IMR-90 (cell line): ENCODE measurements at regions not wholly inside any gene's neighbourhood (a gene's known extent, or its start where the extent isn't known, plus 50 kb on each side); places are given as distances from the start of the nearest gene placed in this dataset.

Experiments used
- ATAC-seq: fragments of 200-7000 bp; cut with Tn5 transposase; 2 replicates; pipeline ENCODE4 v1.9.1; 2020; ENCODE audit warnings: low read depth, mild to moderate bottlenecking, moderate library complexity
- BruUV-seq: library from RNA; stranded (reverse); fragments of 400-500 nt; replicated peaks from 2 replicates; lab custom pipeline; 2021; lab: Mats Ljungman, UMichigan
- CTCF ChIA-PET: fragments of 300-600 bp; formaldehyde crosslinking; extraction: SDS; loops from one replicate; lab custom pipeline; 2021; ENCODE audit warnings: antibody characterized with exemption; lab: Yijun Ruan, JAX
- POLR2A ChIA-PET: fragments of 300-600 bp; sonication (Branson Sonifier 250); formaldehyde crosslinking; loops from one replicate; lab custom pipeline; 2022; ENCODE audit warnings: antibody characterized with exemption; ENCODE audit not compliant: unreplicated experiment; lab: Charles Lee
- DNase-seq: peaks from one replicate; pipeline ENCODE4 v3.0.0; 2013
- H2AFZ ChIP-seq: replicated peaks from 2 replicates; pipeline ENCODE3; 2013; ENCODE audit warnings: low read length, mild to moderate bottlenecking; ENCODE audit not compliant: poor library complexity
- H2AK5ac ChIP-seq: 2 replicates; pipeline ENCODE4 v1.6.1; 2013; ENCODE audit warnings: low read depth, low read length, inconsistent platforms
- H2AK9ac ChIP-seq: replicated peaks from 2 replicates; pipeline ENCODE3; 2013; ENCODE audit warnings: mild to moderate bottlenecking, low read depth, low read length, moderate library complexity; ENCODE audit not compliant: poor library complexity
- H2BK120ac ChIP-seq: 2 replicates; pipeline ENCODE4 v1.6.1; 2013; ENCODE audit warnings: low read depth, low read length, inconsistent platforms
- H2BK15ac ChIP-seq: 3 replicates; pipeline ENCODE4 v1.6.1; 2013; ENCODE audit warnings: low read depth, low read length, inconsistent platforms
- H2BK20ac ChIP-seq: 2 replicates; pipeline ENCODE4 v1.6.1; 2013; ENCODE audit warnings: low read depth, mild to moderate bottlenecking, inconsistent platforms, low read length, moderate library complexity
- H2BK5ac ChIP-seq: 2 replicates; pipeline ENCODE4 v1.6.1; 2013; ENCODE audit warnings: mild to moderate bottlenecking, low read depth, low read length, inconsistent platforms; ENCODE audit not compliant: poor library complexity, severe bottlenecking
- H3K14ac ChIP-seq: replicated peaks from 2 replicates; pipeline ENCODE4 v1.6.1; 2013; ENCODE audit warnings: low read depth, low read length, inconsistent platforms
- H3K18ac ChIP-seq: 2 replicates; pipeline ENCODE4 v1.6.1; 2013; ENCODE audit warnings: low read depth, low read length, control low read depth
- H3K23ac ChIP-seq: 2 replicates; pipeline ENCODE4 v1.6.1; 2013; ENCODE audit warnings: low read depth, low read length, inconsistent platforms
- H3K27ac ChIP-seq: 2 replicates; pipeline ENCODE4 v1.5.1; 2013; ENCODE audit warnings: mild to moderate bottlenecking, control low read depth, low read length; ENCODE audit not compliant: insufficient read depth
- H3K27me3 ChIP-seq: 2 replicates; pipeline ENCODE4 v1.6.1; 2013; ENCODE audit warnings: low read length; ENCODE audit not compliant: control insufficient read depth, insufficient read depth
- H3K36me3 ChIP-seq: 2 replicates; pipeline ENCODE4 v1.6.1; 2013; ENCODE audit warnings: low read length, mixed read lengths; ENCODE audit not compliant: control insufficient read depth, insufficient read depth
- H3K4ac ChIP-seq: 2 replicates; pipeline ENCODE4 v1.6.1; 2013; ENCODE audit warnings: low read depth, low read length, inconsistent platforms
- H3K4me1 ChIP-seq: 2 replicates; pipeline ENCODE4 v1.6.1; 2013; ENCODE audit warnings: low read length, mixed read lengths; ENCODE audit not compliant: control insufficient read depth, insufficient read depth
- H3K4me2 ChIP-seq: 2 replicates; pipeline ENCODE4 v1.6.1; 2013; ENCODE audit warnings: low read depth, mild to moderate bottlenecking, control low read depth, low read length, moderate library complexity
- H3K4me3 ChIP-seq: 2 replicates; pipeline ENCODE4 v1.5.1; 2013; ENCODE audit warnings: low read depth, mild to moderate bottlenecking, control low read depth, low read length, moderate library complexity; ENCODE audit not compliant: insufficient read depth
- H3K56ac ChIP-seq: 2 replicates; pipeline ENCODE4 v1.6.1; 2013; ENCODE audit warnings: low read length, inconsistent platforms; ENCODE audit not compliant: insufficient read depth; ENCODE audit errors: extremely low read depth
- H3K79me1 ChIP-seq, 2 experiments: 2 replicates each; pipeline ENCODE4 v1.6.1; 2013; ENCODE audit warnings: low read length in 2 of 2, inconsistent platforms in 1 of 2, low read depth in 1 of 2
- H3K9ac ChIP-seq: 2 replicates; pipeline ENCODE4 v1.6.1; 2013; ENCODE audit warnings: low read depth, low read length, control low read depth
- H3K9me1 ChIP-seq: 2 replicates; pipeline ENCODE4 v1.6.1; 2013; ENCODE audit warnings: low read length, inconsistent platforms; ENCODE audit not compliant: insufficient read depth
- H3K9me3 ChIP-seq: 2 replicates; pipeline ENCODE4 v1.6.1; 2013; ENCODE audit warnings: low read length; ENCODE audit not compliant: control insufficient read depth, insufficient read depth
- H4K20me1 ChIP-seq: 2 replicates; pipeline ENCODE4 v1.6.1; 2013; ENCODE audit warnings: low read length, inconsistent platforms; ENCODE audit not compliant: insufficient read depth
- H4K5ac ChIP-seq: 2 replicates; pipeline ENCODE4 v1.6.1; 2013; ENCODE audit warnings: mild to moderate bottlenecking, low read depth, low read length, control low read depth
- H4K8ac ChIP-seq, 2 experiments: 2 replicates each; pipeline ENCODE4 v1.6.1; 2013; ENCODE audit warnings: low read depth in 2 of 2, low read length in 2 of 2, control low read depth in 1 of 2, inconsistent platforms in 1 of 2
- H4K91ac ChIP-seq: 2 replicates; pipeline ENCODE4 v1.6.1; 2013; ENCODE audit warnings: low read depth, low read length, inconsistent platforms; ENCODE audit not compliant: insufficient read depth
- BHLHE40 ChIP-seq: fragments of 150-350 bp; IDR thresholded peaks from 2 replicates; pipeline ENCODE4 v1.6.1; 2016; ENCODE audit warnings: mild to moderate bottlenecking, low read depth, low read length
- CEBPB ChIP-seq: IDR thresholded peaks from 2 replicates; pipeline ENCODE4 v1.6.1; 2012; ENCODE audit warnings: low read depth, low read length, improper control_type of control experiment
- CHD1 ChIP-seq: IDR thresholded peaks from 2 replicates; pipeline ENCODE4 v1.6.1; 2012; ENCODE audit warnings: low read depth, low read length, improper control_type of control experiment
- FOS ChIP-seq: fragments of 150-350 bp; IDR thresholded peaks from 2 replicates; pipeline ENCODE4 v1.6.1; 2016; ENCODE audit warnings: low read depth, low read length
- MAFK ChIP-seq: IDR thresholded peaks from 2 replicates; pipeline ENCODE4 v1.6.1; 2012; ENCODE audit warnings: low read depth, low read length, improper control_type of control experiment
- MAZ ChIP-seq: IDR thresholded peaks from 2 replicates; pipeline ENCODE4 v1.6.1; 2012; ENCODE audit warnings: low read depth, mild to moderate bottlenecking, low read length, improper control_type of control experiment, moderate library complexity, borderline replicate concordance
- MXI1 ChIP-seq: IDR thresholded peaks from 2 replicates; pipeline ENCODE4 v1.6.1; 2012; ENCODE audit warnings: low read depth, mild to moderate bottlenecking, low read length, moderate library complexity, borderline replicate concordance
- POLR2A ChIP-seq: IDR thresholded peaks from 2 replicates; pipeline ENCODE4 v1.6.1; 2012; ENCODE audit warnings: mild to moderate bottlenecking, low read depth, low read length
- RCOR1 ChIP-seq: IDR thresholded peaks from 2 replicates; pipeline ENCODE4 v1.6.1; 2012; ENCODE audit warnings: mild to moderate bottlenecking, low read length, improper control_type of control experiment; ENCODE audit not compliant: insufficient replicate concordance
- SMC3 ChIP-seq: fragments of 150-350 bp; IDR thresholded peaks from 2 replicates; pipeline ENCODE4 v1.6.1; 2016; ENCODE audit warnings: low read depth, mild to moderate bottlenecking, antibody characterized with exemption, low read length, moderate library complexity
- WGBS, 2 experiments: methylation state at CpG; one replicate each; pipeline versions ENCODE4 v1.1.5 to v1.1.7; 2013; ENCODE audit warnings: missing lambda C conversion rate in 2 of 2; ENCODE audit not compliant: insufficient read length in 1 of 2; ENCODE audit errors: extremely low coverage in 2 of 2; 5-methylcytosine and 5-hydroxymethylcytosine counted together
- dilution Hi-C: fragments of 300-500 bp; cut with HindIII; formaldehyde crosslinking; loops from one replicate; pipeline ENCODE4 v1.14.3; 2018; ENCODE audit warnings: low sequenced_read_pairs; ENCODE audit not compliant: unreplicated experiment
- in situ Hi-C: fragments of 300-500 bp; cut with MboI; formaldehyde crosslinking; loops from 3 replicates; pipeline ENCODE4 v1.14.3; 2019; ENCODE audit warnings: low sequenced_read_pairs, inconsistent platforms, mixed read lengths
- intact Hi-C: fragments of 100-400 bp; cut with micrococcal nuclease; formaldehyde crosslinking; loops from 2 replicates; pipeline ENCODE4 v1.10.0; 2022
- TF ChIP-seq, protein P1 (sequence below): conservative IDR thresholded peaks from 2 replicates; pipeline ENCODE4 v1.5.1; 2012; ENCODE audit warnings: mild to moderate bottlenecking, low read depth, low read length, improper control_type of control experiment
- TF ChIP-seq, protein P2 (sequence below): fragments of 150-350 bp; IDR thresholded peaks from 2 replicates; pipeline ENCODE4 v1.6.1; 2017; ENCODE audit warnings: mild to moderate bottlenecking, antibody characterized with exemption, low read length, low read depth

DNA sequence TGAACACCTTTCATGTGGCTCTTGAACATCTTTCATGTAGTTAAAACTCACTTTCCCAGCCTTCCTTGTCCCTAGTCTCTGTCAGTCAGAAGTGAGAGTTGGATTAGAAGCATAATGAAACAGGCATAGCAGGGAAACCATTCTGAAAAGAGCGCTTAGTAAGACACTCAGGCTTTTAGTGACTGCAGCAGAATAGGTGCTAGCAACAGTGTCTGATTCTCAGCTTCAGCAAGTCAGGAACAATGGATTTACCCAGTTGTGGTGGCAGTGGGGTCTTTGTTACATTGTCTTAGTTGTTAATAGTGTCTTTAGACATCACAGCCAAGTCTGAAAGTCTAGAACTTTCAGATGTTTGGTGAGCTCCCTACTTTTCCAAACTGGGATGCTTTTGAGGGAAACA, 177.1 kb upstream of the PCDH7 start:
- TF ChIP-seq CHD1 (no peak), CEBPB (no peak), BHLHE40 (no peak), MAFK (no peak), RCOR1 (no peak), MAZ (no peak), POLR2A (no peak), SMC3 (no peak), FOS (no peak), MXI1 (no peak)
- TF ChIP-seq, protein P1, sequence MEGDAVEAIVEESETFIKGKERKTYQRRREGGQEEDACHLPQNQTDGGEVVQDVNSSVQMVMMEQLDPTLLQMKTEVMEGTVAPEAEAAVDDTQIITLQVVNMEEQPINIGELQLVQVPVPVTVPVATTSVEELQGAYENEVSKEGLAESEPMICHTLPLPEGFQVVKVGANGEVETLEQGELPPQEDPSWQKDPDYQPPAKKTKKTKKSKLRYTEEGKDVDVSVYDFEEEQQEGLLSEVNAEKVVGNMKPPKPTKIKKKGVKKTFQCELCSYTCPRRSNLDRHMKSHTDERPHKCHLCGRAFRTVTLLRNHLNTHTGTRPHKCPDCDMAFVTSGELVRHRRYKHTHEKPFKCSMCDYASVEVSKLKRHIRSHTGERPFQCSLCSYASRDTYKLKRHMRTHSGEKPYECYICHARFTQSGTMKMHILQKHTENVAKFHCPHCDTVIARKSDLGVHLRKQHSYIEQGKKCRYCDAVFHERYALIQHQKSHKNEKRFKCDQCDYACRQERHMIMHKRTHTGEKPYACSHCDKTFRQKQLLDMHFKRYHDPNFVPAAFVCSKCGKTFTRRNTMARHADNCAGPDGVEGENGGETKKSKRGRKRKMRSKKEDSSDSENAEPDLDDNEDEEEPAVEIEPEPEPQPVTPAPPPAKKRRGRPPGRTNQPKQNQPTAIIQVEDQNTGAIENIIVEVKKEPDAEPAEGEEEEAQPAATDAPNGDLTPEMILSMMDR, result no peak
- TF ChIP-seq, protein P2, sequence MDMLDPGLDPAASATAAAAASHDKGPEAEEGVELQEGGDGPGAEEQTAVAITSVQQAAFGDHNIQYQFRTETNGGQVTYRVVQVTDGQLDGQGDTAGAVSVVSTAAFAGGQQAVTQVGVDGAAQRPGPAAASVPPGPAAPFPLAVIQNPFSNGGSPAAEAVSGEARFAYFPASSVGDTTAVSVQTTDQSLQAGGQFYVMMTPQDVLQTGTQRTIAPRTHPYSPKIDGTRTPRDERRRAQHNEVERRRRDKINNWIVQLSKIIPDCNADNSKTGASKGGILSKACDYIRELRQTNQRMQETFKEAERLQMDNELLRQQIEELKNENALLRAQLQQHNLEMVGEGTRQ, result no peak
- Histone ChIP-seq H4K91ac (no peak overlapping the region), H3K36me3 (no peaks in the 10 kb centered on the region), H3K9ac (no peak overlapping the region), H3K9me3 (0 out of 2 replicates have a peak, but pooled peaks cover 2% of the 10 kb centered on the region), H3K4me3 (no peak overlapping the region), H2AK5ac (no peak overlapping the region), H3K4me1 (no peaks in the 10 kb centered on the region), H2BK120ac (no peak overlapping the region), H3K56ac (no peak overlapping the region), H2BK20ac (no peak overlapping the region), H2AFZ (no peak overlapping the region), H3K9me1 (no peaks in the 10 kb centered on the region), H4K20me1 (no peaks in the 10 kb centered on the region), H3K14ac (no peak overlapping the region), H3K18ac (no peak overlapping the region), H3K23ac (no peak overlapping the region), H2BK5ac (no peak overlapping the region), H4K5ac (no peak overlapping the region), H3K27me3 (no peaks in the 10 kb centered on the region; the same call in 1 of the 2 replicates), H2BK15ac (no peak overlapping the region), H3K79me1 (no peaks in the 10 kb centered on the region), H3K4me2 (no peak overlapping the region), H2AK9ac (no peak overlapping the region), H3K27ac (no peak overlapping the region), H3K4ac (no peak overlapping the region), H4K8ac (no peak overlapping the region)
- CTCF ChIA-PET, result no interaction called here
- dilution Hi-C loops (no loop called here), intact Hi-C loops (no loop called here), in situ Hi-C loops (no loop called here)
- no CpG with 5 or more reads among the region's 1 CpG for WGBS, 2 experiments
- ATAC-seq, result no peak
- POLR2A ChIA-PET, result no interaction called here
- DNase-seq, result no peak
- no TSS peak for BruUV-seq
